HG02884 (cell line): ENCODE measurements at regions not wholly inside any gene's neighbourhood (a gene's known extent, or its start where the extent isn't known, plus 50 kb on each side); places are given as distances from the start of the nearest gene placed in this dataset.
"Not testable (repeated sequence)": the region's sequence is repeated elsewhere in the genome, so short reads cannot be mapped to it uniquely, and the experiment has no call there.

ENCODE experiments used
- ATAC-seq: cut with Tn5 transposase; IDR thresholded peaks from one replicate; pipeline ENCODE4 v1.9.1; 2021; ENCODE audit warnings: mild to moderate bottlenecking, moderate library complexity; ENCODE audit not compliant: unreplicated experiment

DNA sequence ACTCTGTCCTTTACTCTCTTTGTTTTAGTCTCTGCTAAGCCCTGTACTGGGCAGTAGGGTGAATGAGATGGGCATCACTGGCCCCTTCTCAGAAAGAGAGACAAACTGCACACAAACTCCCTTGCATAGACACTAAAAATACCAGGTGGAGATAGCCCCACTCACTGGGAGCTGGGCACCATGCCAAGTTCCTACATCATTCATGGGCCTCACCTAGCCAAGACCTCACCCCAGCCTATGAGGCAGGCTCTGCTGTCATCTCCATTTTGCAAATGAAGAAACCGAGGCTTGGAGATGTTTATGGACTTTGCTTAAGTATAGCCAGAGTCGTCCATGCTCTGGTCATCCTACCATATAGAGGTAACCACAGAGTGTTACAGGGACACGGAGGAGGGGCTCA, 499.8 kb upstream of the CDH11 start:
- no peak for ATAC-seq

DNA sequence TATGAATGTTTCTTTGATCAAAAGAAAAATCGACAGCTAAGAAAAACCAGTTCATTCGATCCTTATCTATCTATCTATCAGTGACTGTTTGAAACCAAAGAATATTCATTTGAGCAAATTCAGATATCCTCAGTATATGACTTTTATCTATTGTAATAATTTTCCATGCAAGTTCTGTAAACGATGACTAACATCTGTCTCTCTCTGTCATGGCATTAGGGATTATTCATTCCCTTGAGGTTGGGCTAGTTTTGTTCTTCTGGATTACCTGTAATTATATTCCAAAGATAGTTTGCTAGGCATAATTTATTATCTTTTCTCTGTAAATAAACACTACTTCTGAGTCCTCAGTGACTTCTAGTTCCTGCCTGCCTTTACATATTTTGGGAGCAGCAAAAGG, 497.7 kb upstream of the CDH11 start:
- no peak for ATAC-seq

DNA sequence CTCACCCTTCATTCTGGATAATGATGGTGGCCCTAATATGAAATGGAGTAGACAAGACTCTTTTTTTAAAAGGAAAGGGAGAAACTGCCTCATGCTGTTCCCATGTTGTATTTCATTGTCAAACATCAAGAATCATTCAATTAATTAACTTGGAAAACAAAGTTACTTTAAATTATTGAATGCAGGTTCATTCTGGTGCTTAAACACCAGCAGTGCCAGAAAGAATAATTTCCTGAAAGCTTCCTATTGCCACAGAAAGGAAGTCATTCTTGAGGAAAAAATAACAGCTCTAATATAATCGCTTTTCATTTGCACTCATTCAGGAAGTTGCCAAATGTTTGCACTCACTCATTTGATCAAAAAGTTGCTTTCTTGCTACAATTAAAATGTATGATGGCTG, 497.1 kb upstream of the CDH11 start:
- ATAC-seq = no peak

DNA sequence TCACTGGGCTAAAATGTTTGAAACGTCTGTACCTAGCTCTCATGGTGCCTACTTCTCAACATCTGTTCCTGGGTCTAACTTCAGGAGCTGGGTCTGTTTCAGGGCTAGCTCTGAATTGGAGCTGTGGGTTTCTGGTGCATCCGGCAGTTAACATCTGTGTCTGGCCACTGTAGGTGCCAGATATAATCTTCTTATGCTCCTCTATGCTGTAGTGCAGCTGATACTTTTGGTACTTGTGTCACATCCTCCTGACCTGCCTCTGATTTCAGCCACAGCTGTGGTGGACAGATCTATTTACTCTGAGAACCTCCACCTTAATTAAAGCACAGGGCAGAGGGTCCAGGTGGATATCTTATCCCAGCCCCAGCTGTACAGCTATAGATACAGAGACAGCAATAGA, 496.5 kb upstream of the CDH11 start:
- no peak for ATAC-seq

DNA sequence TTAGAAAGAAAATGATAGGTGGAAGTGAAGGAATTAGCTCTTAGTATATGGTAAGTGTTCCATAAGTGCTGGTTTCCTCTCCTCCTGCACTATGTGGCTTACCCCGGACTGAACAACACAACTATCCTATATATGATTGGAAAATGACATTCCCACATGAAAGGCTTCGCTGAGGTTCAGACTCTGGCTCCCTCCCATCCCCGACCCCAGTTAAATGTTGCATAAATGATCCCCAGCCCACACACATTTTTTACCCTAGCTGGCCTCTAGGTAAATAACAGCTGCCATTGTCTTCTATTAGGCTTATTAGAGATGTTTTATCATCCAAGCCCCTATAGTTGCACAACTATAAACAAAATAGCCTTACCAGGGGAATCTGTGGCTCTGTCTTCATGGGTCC, 495.6 kb upstream of the CDH11 start:
- ATAC-seq = no peak

DNA sequence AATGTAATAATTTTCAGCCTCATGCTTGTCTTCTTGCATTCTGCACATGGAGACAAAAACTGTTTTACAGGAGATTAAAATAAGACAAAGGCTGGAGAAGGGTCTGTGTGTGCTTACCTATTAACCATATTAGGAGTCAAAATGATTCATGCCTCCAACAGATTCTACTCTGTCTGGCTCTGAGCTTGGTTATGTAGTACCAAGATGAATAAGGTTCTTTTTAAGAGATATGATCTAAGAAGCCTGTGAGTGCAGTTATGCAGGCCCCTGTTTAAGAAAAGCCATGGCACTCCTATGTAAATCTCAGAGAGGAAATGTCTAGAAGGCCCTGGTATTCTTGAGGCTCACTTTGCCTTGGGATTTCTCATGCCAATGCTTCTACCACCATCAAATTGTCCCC, 486.6 kb upstream of the CDH11 start:
- no peak for ATAC-seq

DNA sequence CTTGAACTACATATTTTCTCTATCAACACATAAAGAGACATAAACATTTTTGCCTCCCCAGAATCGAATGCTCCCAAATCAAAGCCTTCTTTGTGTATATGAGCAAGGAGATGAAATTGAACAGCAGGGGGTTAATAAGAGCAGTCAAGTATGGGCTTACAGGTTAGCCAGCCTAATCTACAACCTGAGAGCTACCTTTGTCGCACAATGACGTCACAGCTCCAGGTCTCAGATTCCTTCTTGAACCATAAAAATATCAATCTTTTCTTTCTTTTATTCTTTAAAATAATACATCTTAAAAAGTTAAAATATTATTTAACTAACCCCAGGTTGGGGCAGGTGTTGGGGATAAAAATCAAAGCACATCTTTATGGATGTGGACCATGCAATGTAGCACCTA, 482.9 kb upstream of the CDH11 start:
- no peak for ATAC-seq

DNA sequence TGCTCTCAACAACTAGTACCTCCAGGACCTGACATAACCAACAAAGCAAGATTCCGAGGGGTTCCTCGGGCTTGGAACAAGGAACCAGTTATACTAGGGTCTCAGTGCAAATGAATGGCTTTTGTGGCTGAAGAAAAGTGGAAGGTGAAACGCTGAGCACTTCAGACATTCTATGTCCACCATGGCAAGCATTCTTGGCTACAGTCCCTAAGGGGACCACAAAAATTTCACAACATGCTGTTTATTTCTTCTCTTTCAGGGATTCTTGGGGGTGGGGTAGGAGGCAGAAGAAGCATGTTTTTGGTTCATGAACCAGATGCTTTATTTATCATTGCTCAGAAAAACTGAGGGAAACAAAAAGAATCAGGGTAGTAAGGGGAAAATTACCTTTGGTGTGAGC, 479.9 kb upstream of the CDH11 start:
- no peak for ATAC-seq

DNA sequence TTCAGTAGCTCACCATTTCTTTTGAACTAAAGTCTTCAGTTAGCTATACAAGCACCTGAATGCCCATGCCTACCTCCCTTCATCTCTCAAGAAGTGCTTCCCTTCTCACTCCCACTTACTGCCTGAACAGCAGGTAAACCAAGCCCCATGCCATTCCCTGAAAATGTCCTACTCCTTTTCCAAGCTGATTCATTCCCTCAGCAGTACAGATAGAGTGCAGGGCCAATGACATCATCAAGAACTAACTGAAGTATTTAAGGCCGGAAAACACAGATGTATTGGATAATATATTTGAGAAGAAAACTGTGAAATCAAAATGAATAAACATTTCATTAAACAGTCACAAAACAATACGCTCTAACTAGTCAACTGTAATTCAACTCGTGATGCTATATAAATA, 478.8 kb upstream of the CDH11 start:
- ATAC-seq = no peak

DNA sequence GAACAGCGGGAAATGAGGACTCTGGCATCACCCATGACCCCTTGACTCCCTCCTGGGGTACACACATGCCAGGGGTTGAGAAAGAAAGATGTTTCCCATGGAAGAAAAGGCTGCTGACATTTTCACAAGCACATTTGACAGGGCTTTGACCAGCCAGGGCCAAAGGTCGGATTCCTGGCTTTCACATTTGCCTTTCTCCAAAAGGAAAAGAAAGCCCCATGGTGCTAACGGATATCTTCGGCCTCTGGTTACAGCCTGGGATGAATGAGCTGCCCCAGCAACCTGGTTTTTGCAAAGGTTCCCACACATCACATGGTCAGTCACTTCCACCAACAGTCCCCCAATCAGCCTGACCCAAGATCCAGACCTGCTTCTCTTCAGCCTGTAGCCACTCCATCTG, 478.2 kb upstream of the CDH11 start:
- ATAC-seq = no peak

DNA sequence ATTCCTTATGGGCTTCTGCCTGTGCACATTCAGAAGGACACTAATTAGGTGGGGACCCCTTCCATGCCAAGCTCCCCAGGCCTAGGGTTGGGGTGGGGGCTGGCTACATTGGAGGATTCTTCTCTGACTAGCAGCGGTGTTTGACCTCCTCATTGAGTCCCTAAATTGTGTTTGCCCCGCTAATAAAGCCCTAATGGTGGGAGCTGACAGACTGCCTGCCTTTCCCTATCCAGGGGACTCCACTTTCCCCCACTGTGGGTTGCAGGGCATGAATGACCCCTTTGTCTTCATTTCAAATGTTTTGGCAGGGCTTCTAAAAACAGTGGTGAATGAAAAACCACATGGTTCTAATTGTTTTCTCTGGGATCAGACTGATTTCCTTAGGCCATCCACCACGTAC, 476.8 kb upstream of the CDH11 start:
- no peak for ATAC-seq

DNA sequence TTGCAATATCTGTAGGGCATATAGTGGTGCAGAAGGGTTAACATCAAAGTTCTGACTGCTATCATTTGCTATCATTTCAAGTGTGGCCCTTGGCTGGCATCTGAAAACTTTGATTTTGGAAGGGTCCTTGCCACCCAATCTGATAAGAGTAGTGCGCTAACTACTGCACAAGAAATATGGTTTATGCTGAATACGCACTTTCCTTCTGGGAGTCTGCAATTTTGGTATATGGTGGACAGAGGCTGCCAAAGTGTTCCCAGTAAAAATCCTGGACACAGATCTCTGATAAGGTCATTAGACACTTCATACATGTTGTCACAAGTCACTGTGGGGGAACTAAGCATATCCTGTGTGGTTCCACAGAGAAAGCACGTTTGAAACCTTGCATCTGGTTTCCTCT, 461.6 kb upstream of the CDH11 start:
- ATAC-seq = no peak

DNA sequence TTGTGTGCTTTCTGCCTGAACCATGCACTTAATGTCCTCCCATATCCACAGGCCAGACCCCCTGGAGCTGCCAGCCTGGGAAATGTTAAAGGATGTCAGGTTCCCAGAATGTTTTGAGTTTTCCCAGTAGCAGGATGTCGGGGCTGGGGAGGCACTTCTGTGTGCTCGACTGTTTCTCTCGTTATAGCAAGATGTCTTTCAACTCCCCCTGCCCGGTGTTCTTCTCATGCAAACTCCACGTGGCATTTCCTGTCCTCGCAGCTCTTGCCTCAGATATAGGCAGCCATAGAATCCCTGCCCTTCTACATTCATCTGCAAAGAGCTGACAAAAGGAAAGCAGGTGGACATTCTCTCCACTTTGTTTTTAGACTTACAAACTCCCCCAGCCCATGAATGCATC, 457.2 kb upstream of the CDH11 start:
- no peak for ATAC-seq

DNA sequence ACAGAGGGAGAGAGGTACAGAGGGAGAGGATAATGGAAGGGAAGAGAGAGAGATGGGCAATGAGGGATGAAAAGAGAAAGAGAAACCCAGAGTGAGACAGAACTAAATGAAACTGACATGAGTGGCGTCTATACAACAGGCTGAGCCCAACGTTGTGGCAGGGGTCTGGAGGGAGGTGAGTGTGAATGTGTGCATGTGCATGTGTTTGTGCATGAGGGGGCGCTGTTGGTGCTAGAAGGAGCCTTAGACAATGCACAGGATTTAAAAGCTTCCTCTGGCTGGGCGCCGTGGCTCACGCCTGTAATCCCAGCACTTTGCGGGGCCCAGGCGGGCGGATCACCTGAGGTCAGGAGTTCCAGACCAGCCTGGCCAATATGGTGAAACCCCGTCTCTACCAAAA, 454.8 kb upstream of the CDH11 start:
- no peak for ATAC-seq

DNA sequence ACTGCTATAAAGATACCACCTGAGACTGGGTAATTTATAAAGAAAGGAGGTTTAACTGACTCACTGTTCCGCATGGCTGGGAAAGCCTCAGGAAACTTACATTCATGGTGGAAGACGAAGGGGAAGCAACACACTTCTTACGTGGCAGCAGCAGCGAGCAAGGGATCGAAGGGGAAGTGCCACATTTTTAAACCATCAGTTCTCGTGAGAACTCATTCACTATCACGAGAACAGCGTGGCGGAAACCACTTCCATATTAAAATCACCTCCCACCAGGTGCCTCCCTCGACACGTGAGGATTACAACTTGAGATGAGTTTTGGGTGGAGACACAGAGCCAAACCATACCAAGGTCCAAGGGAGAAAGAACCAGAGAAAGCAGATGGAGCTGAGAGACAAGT, 454.3 kb upstream of the CDH11 start:
- ATAC-seq = no peak

DNA sequence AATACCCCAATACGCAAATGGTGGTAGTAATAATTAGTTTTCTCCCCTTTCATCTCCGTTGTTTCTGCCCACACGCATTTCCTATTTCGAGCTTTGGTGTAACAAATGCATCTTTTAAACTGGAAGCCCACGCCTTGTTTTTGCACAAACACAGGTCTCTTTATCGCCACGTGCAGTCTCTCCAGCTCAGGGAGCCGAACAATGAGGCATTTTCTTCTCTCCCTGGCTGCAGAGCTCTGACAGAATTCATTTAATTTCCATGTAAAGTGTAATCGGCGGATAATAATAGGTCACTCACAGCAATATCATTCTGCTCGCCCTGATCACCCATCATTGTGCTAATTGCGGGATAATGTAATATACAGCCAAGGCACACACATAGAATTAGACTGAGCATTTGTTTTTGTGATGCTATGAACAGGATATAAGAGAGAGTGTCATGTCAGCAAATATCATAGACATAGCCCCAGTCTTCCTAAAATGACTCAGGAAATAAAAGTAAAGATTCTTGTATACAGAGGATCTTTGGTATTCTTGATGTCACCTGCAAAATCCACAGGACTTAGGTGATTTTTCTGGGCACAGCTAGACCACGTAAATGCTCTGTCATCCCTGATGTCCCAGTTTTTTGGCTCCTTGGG, 452.6 kb upstream of the CDH11 start:
- no peak for ATAC-seq

DNA sequence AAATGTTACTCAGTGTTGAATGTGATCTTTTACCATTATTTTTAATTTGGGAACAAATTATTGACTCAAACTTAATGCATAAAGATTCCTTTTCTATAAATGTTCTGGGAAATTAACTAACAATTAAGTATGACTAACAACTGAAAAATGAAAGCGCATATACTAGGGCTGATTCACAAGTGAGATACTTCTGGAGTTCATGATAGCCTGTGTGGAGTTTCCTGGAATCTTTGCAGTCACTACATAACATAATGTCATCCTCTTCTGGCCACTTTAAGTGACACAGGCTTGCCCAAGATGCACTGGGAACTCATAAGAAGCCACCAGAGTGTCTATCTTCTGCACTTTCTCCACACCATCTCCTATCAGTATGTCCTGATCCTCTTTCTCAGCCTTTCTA, 450.3 kb upstream of the CDH11 start:
- ATAC-seq = no peak

DNA sequence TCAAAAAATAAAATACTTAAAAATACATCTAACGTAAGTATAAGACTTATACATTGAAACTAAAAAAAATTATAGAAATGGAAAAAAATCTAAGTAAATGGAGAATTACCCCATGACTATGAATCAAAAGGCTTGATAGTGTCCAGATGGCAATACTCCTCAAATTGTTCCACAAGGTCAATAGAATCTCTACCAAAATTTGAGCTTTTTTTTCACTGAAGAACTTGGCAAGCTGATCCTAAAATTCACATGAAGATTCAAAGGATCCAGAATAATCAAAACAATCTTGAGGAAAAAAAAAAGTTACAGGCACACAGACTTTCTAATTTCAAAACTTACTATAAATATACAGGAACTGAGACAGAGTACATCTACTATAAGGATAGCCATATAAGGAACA, 448.4 kb upstream of the CDH11 start:
- ATAC-seq = no peak

DNA sequence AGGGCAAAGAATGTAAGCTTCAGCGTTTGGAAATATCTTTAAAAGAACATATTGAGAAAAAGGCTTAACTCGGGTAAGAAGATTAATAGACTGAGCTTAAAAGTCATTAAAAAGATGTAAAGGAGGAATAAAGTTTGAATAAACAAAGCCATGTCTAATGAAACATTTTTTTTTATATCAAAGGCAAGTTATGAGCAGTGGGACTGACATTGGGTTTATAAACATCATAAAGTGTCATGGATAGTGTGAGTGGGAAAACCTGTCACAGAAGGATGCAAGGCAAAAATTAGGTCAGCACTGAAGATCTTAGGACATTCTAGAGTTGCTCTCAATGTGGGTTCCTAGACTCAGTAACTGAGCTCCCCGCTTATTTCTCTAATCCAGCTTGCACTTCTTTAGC, 438.0 kb upstream of the CDH11 start:
- no peak for ATAC-seq

DNA sequence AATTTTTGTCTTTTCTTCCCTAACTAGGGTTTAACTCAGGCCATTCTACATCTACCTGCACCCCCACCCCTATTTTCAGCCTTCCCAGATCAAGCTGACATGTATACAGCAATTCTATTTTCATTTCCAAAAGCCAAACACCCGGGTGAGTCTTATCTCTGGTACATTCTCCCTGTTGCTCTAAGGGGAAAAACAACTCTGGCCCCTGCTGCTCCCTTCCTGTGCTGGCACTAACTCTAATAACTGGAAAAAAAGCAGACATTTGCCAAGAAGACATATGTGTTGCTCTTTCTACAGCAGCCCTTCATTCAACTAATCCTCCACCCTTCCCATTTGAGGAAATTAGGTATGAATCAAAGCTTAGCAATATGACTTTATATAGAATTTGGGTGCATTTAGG, 427.8 kb upstream of the CDH11 start:
- ATAC-seq = not testable (repeated sequence)

DNA sequence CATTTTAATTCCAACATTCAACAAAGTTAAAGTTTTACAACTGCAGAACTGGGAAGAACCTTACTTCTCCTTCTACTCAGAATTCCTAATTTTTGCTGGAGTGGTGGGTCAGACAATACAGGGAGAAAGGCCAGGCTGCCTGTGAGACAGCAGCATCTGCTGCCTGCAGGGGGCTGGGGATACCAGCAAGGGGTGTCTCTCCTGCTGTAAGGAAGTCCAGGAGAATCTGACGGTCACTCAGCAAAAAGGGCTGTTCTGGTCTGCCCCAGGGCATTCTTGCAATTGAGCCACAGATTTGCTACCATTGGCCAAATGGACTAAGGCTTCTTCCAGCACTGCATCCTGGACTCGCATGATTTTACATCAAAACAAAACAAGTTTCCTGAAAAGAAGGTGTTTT, 426.6 kb upstream of the CDH11 start:
- ATAC-seq = no peak

DNA sequence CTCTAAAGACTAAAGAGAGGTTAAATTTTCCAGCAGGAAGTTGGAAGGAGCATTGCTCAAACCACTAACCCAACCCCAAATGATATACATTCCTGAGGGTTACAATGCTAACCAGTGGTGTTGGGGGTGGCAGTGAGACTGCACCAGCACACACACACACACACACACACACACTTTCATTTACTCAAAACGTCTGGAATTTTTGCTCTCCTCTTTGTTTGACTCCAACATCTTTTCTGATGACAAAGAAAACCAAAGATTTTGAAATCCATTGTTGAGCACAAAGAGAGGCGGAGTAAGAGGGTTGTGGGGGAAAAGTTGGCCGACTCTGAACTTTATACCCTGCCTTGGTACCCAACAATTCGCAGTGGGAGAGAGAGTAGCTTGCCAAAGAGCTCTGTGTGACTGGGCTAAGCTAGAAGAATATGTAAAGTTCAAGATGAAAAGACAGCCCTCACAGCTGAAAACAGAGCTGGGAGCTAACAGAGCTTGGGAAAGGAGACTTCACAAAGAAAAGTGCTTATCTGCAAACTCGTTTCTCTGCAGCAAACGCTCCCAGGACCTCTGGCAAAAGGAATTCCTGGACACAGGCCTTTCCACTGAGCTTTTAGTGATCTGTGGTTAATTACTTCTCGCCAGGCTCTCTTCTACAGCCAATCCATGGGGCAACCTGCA, 426.0 kb upstream of the CDH11 start:
- ATAC-seq = no peak

DNA sequence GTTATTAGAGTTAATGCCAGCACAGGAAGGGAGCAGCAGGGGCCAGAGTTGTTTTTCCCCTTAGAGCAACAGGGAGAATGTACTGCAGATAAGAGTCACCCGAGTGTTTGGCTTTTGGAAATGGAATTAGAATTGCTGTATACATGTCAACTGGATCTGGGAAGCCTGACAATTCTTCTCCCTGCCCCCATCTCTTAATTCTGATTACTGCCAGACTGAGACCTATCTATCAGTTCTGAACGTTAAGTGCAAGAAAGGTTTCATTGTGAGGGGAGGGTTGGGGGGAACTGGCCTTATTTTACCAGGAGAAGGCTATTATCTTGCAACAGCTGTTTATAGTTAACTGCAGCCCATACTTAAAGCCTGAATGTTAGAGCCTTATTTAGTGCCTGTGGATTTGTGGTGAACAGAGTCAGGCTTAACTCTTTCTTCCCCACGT, 424.5 kb upstream of the CDH11 start:
- ATAC-seq = no peak
